HCT116 (cell line): ENCODE measurements at regions not wholly inside any gene's neighbourhood (a gene's known extent, or its start where the extent isn't known, plus 50 kb on each side); places are given as distances from the start of the nearest gene placed in this dataset.

Experiments
- ATAC-seq: fragments of 200-7000 bp; cut with Tn5 transposase; 2 replicates; pipeline ENCODE4 v1.9.1; 2020; ENCODE audit warnings: mild to moderate bottlenecking, moderate library complexity
- BruUV-seq: library from RNA; stranded (reverse); fragments of 400-500 nt; replicated peaks from 2 replicates; lab custom pipeline; 2021; lab: Mats Ljungman, UMichigan
- CTCF ChIA-PET: fragments of 300-600 bp; sonication (Branson Sonifier 250); formaldehyde crosslinking; loops from one replicate; lab custom pipeline; 2021; ENCODE audit warnings: antibody characterized with exemption; lab: Charles Lee
- POLR2A ChIA-PET: fragments of 300-600, 350-600 bp; sonication (Branson Sonifier 250); formaldehyde crosslinking; loops from one replicate; lab custom pipeline; 2021; ENCODE audit warnings: antibody characterized with exemption; lab: Charles Lee
- RAD21 ChIA-PET, 2 experiments: fragments of 300-600 bp; sonication (Branson Sonifier 250); formaldehyde crosslinking; loops; one replicate each; lab custom pipeline; 2023; ENCODE audit warnings: low total read pairs in 2 of 2; ENCODE audit not compliant: uncharacterized antibody in 2 of 2, unreplicated experiment in 2 of 2, low non-redundant PET in 1 of 2; lab: Charles Lee
- DNase-seq: peaks from one replicate; pipeline ENCODE4 v3.0.0-alpha.2; 2010; ENCODE audit warnings: low read depth, low spot score
- H2AFZ ChIP-seq: fragments of 200-600 bp; shearing (Covaris generic), sonication (generic); 2 replicates; pipeline ENCODE4 v1.6.1; 2017; ENCODE audit warnings: low read depth, mixed run types, mixed read lengths, antibody characterized with exemption, low read length; ENCODE audit not compliant: poor library complexity, severe bottlenecking
- H3K27ac ChIP-seq: 2 replicates; pipeline ENCODE4 v1.5.1; 2012; ENCODE audit warnings: low read depth, low read length
- H3K27me3 ChIP-seq: fragments of 200-600 bp; sonication (generic); 2 replicates; pipeline ENCODE4 v1.6.1; 2016; ENCODE audit warnings: mixed run types, low read length, mixed read lengths; ENCODE audit not compliant: insufficient read depth
- H3K36me3 ChIP-seq, 2 experiments: fragments of 200-500 bp in 1 of 2; fragments of 200-600 bp in 1 of 2; sonication (Bioruptor generic) in 1 of 2; sonication (generic) in 1 of 2; 2 replicates each; pipeline versions ENCODE4 v1.5.1 to v1.6.1; 2014 to 2016; ENCODE audit warnings: low read length in 2 of 2, inconsistent platforms in 1 of 2, mixed read lengths in 1 of 2, mixed run types in 1 of 2; ENCODE audit not compliant: insufficient read depth in 2 of 2, control insufficient read depth in 1 of 2
- H3K4me1 ChIP-seq, 2 experiments: fragments of 200-600 bp in 1 of 2; sonication (generic) in 1 of 2; 2 replicates each; pipeline versions ENCODE4 v1.5.1 to v1.6.1; 2012 to 2017; ENCODE audit warnings: low read length in 2 of 2, inconsistent platforms in 1 of 2, mild to moderate bottlenecking in 1 of 2, mixed read lengths in 1 of 2, mixed run types in 1 of 2, moderate library complexity in 1 of 2; ENCODE audit not compliant: insufficient read depth in 2 of 2, control insufficient read depth in 1 of 2
- H3K4me2 ChIP-seq: fragments of 200-600 bp; sonication (generic); 2 replicates; pipeline ENCODE4 v1.6.1; 2017; ENCODE audit warnings: mixed run types, low read length, mixed read lengths
- H3K4me3 ChIP-seq, 2 experiments: fragments of 200-600 bp in 1 of 2; sonication (generic) in 1 of 2; replicated peaks in 1 of 2; 2 replicates each; pipeline ENCODE4 v1.5.1; 2011 to 2016; ENCODE audit warnings: low read length in 2 of 2, control low read depth in 1 of 2, low read depth in 1 of 2, mild to moderate bottlenecking in 1 of 2, mixed read lengths in 1 of 2, mixed run types in 1 of 2
- H3K79me2 ChIP-seq: fragments of 200-600 bp; sonication (generic); 2 replicates; pipeline ENCODE4 v1.6.1; 2017; ENCODE audit warnings: mild to moderate bottlenecking, mixed run types, low read length, moderate library complexity, mixed read lengths; ENCODE audit not compliant: insufficient read depth
- H3K9ac ChIP-seq: fragments of 200-600 bp; sonication (generic); 2 replicates; pipeline ENCODE4 v1.6.1; 2016; ENCODE audit warnings: low read length, mixed read lengths
- H3K9me2 ChIP-seq: fragments of 200-600 bp; sonication (generic), shearing (Covaris generic); 2 replicates; pipeline ENCODE4 v1.6.1; 2017; ENCODE audit warnings: mixed run types, mild to moderate bottlenecking, moderate library complexity; ENCODE audit not compliant: insufficient read depth
- H3K9me3 ChIP-seq, 2 experiments: fragments of 200-500 bp in 1 of 2; fragments of 200-600 bp in 1 of 2; sonication (Bioruptor generic) in 1 of 2; sonication (generic) in 1 of 2; 2 replicates each; pipeline ENCODE4 v1.6.1; 2014 to 2017; ENCODE audit warnings: low read length in 2 of 2, mixed read lengths in 2 of 2, inconsistent platforms in 1 of 2, low read depth in 1 of 2, mild to moderate bottlenecking in 1 of 2, mixed run types in 1 of 2, moderate library complexity in 1 of 2; ENCODE audit not compliant: control insufficient read depth in 1 of 2, insufficient read depth in 1 of 2
- H4K20me1 ChIP-seq: fragments of 200-600 bp; sonication (generic), shearing (Covaris generic); 2 replicates; pipeline ENCODE4 v1.6.1; 2017; ENCODE audit warnings: mixed run types, mild to moderate bottlenecking, moderate library complexity; ENCODE audit not compliant: insufficient read depth
- CBX3 ChIP-seq: IDR thresholded peaks from 2 replicates; pipeline ENCODE4 v1.6.1; 2012; ENCODE audit warnings: low read depth
- EGR1 ChIP-seq: IDR thresholded peaks from 2 replicates; pipeline ENCODE4 v1.6.1; 2012; ENCODE audit warnings: low read depth
- ELF1 ChIP-seq: IDR thresholded peaks from 2 replicates; pipeline ENCODE4 v1.6.1; 2012; ENCODE audit warnings: low read depth, borderline replicate concordance
- EZH2 ChIP-seq: fragments of 200-600 bp; sonication (generic); IDR thresholded peaks from 2 replicates; pipeline ENCODE4 v1.6.1; 2017; ENCODE audit warnings: antibody characterized with exemption, mixed run types
- EZH2phosphoT487 ChIP-seq: fragments of 200-600 bp; IDR thresholded peaks from 2 replicates; pipeline ENCODE4 v1.6.1; 2018; ENCODE audit warnings: antibody characterized with exemption, borderline replicate concordance
- FOSL1 ChIP-seq: IDR thresholded peaks from 2 replicates; pipeline ENCODE4 v1.6.1; 2012; ENCODE audit warnings: low read depth
- POLR2AphosphoS5 ChIP-seq: IDR thresholded peaks from 2 replicates; pipeline ENCODE4 v1.6.1; 2011; ENCODE audit warnings: mild to moderate bottlenecking, low read depth, low read length, moderate library complexity
- SIN3A ChIP-seq: IDR thresholded peaks from 2 replicates; pipeline ENCODE4 v1.6.1; 2012; ENCODE audit warnings: low read depth
- SP1 ChIP-seq: IDR thresholded peaks from 2 replicates; pipeline ENCODE4 v1.6.1; 2012; ENCODE audit warnings: low read depth
- TCF7L2 ChIP-seq: IDR thresholded peaks from 2 replicates; pipeline ENCODE4 v1.7.0; 2011; ENCODE audit warnings: borderline replicate concordance, inconsistent platforms; ENCODE audit not compliant: insufficient read depth, insufficient read length; ENCODE audit errors: extremely low read depth
- YY1 ChIP-seq: IDR thresholded peaks from 2 replicates; pipeline ENCODE4 v1.6.1; 2011; ENCODE audit warnings: low read length, low read depth, moderate library complexity, mild to moderate bottlenecking; ENCODE audit not compliant: insufficient replicate concordance; ENCODE audit errors: extremely low read depth
- ZNF274 ChIP-seq: fragments of 200-500 bp; sonication (Bioruptor generic); IDR thresholded peaks from 2 replicates; pipeline ENCODE4 v1.6.1; 2014; ENCODE audit warnings: mild to moderate bottlenecking, low read depth, low read length, inconsistent platforms
- intact Hi-C: fragments of 100-400 bp; cut with micrococcal nuclease; formaldehyde crosslinking; loops from 2 replicates; pipeline ENCODE4 v1.10.0; 2022
- TF ChIP-seq, protein P1 (sequence below): IDR thresholded peaks from 2 replicates; pipeline ENCODE4 v1.6.1; 2012
- TF ChIP-seq, protein P2 (sequence below): IDR thresholded peaks from 2 replicates; pipeline ENCODE4 v1.6.1; 2012

DNA sequence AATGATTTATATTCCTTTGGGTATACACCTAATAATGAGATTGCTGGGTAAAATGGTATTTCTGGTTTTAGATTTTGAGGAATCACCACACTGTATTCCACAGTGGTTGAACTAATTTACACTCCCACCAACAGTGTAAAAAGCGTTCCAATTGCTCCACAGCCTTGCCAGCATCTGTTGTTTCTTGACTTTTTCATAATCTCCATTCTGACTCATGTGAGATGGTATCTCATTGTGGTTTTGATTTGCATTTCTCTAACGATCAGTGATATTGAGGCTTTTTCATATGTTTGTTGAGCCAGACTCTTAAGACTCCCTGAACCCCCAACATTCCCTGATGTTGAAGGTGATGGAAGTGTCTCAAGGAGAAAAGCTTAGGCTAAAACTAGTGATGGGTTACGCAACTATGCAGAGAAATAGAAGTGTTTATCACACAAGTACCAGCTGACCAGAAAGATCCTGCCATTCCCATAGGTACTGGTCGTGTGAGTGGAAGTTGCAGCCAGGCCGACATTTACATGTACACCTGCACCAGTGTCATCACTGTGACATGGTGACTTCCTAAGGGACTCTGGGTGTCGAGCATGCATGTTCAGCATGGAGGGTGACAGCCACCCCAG is 711.2 kb upstream of the NRP1 start:
- ChIA-PET CTCF (no interaction called here), RAD21 (no interaction called here), POLR2A (no interaction called here)
- 0 out of 2 replicates have a peak, but pooled peaks cover 3% of the 10 kb centered on the region for H3K27me3 ChIP-seq
- no peaks in the 10 kb centered on the region for H3K36me3 ChIP-seq
- H3K4me3 ChIP-seq = no peak overlapping the region
- BruUV-seq = no TSS peak
- no peak overlapping the region for H3K9ac ChIP-seq
- H3K27ac ChIP-seq = no peak overlapping the region
- DNase-seq (no peak), ATAC-seq (no peak)
- no peak overlapping the region for H3K4me2 ChIP-seq
- no peaks in the 10 kb centered on the region for H4K20me1 ChIP-seq
- H3K9me2 ChIP-seq = no peaks in the 10 kb centered on the region
- H2AFZ ChIP-seq = no peak overlapping the region
- TF ChIP-seq EGR1 = no peak
- intact Hi-C loops = no loop called here
- H3K9me3 ChIP-seq = no peaks in the 10 kb centered on the region
- no peaks in the 10 kb centered on the region for H3K79me2 ChIP-seq
- no peaks in the 10 kb centered on the region for H3K4me1 ChIP-seq

DNA sequence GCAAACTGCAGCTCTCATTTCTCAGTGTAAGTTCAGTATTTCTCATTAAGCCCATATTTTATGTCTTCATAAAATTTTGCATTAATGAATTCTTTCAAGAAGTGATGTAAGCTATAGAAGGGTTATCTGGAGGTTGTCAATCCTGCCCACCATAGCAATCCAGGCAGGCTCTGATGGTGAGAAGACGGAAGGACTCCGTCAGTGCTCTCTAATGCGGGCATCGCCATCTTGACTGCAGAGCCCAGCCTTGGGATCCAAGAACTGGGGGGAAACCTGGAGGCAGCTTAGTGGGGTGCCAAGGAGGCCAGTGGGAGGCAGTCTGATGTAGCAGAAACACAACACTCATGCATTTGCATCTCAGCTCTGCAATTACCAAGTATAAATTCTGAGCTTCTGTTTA is 707.4 kb upstream of the NRP1 start:
- ATAC-seq (no peak), DNase-seq (no peak)
- intact Hi-C loops = no loop called here
- Histone ChIP-seq H3K4me2 (no peak overlapping the region), H4K20me1 (no peaks in the 10 kb centered on the region), H3K27ac (no peak overlapping the region), H3K9me2 (no peaks in the 10 kb centered on the region), H3K9me3 (no peaks in the 10 kb centered on the region), H3K27me3 (0 out of 2 replicates have a peak, but pooled peaks cover 3% of the 10 kb centered on the region), H3K9ac (no peak overlapping the region), H2AFZ (no peak overlapping the region), H3K4me1 (no peaks in the 10 kb centered on the region), H3K36me3 (no peaks in the 10 kb centered on the region), H3K79me2 (no peaks in the 10 kb centered on the region), H3K4me3 (no peak overlapping the region)
- CTCF ChIA-PET = no interaction called here
- RAD21 ChIA-PET = no interaction called here
- BruUV-seq = no TSS peak
- POLR2A ChIA-PET = no interaction called here
- TF ChIP-seq ZNF274 (no peak), EZH2phosphoT487 (no peak), YY1 (no peak), CBX3 (no peak), FOSL1 (no peak), EZH2 (no peak), EGR1 (no peak), SP1 (no peak), TCF7L2 (no peak), POLR2AphosphoS5 (no peak), ELF1 (no peak), SIN3A (no peak)
- TF ChIP-seq, protein P1, sequence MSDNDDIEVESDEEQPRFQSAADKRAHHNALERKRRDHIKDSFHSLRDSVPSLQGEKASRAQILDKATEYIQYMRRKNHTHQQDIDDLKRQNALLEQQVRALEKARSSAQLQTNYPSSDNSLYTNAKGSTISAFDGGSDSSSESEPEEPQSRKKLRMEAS = no peak
- TF ChIP-seq, protein P2, sequence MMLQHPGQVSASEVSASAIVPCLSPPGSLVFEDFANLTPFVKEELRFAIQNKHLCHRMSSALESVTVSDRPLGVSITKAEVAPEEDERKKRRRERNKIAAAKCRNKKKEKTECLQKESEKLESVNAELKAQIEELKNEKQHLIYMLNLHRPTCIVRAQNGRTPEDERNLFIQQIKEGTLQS = no peak
